IPS DF 6.9 (cell line): ENCODE measurements at regions not wholly inside any gene's neighbourhood (a gene's known extent, or its start where the extent isn't known, plus 50 kb on each side); places are given as distances from the start of the nearest gene placed in this dataset.

Experiments used
- DNase-seq: peaks from one replicate; pipeline ENCODE4 v3.0.0-alpha.2; 2013; ENCODE audit warnings: low read depth, low spot score
- H3K27ac ChIP-seq: one replicate; pipeline ENCODE4 v1.5.1; 2013; ENCODE audit warnings: low read length, control low read depth
- H3K27me3 ChIP-seq: 2 replicates; pipeline ENCODE4 v1.6.1; 2013; ENCODE audit warnings: mild to moderate bottlenecking, low read length; ENCODE audit not compliant: control insufficient read depth, insufficient read depth
- H3K36me3 ChIP-seq: 2 replicates; pipeline ENCODE4 v1.6.1; 2013; ENCODE audit warnings: low read length; ENCODE audit not compliant: control insufficient read depth, insufficient read depth
- H3K4me1 ChIP-seq: 2 replicates; pipeline ENCODE4 v1.6.1; 2013; ENCODE audit warnings: low read length; ENCODE audit not compliant: control insufficient read depth, insufficient read depth
- H3K4me3 ChIP-seq: 2 replicates; pipeline ENCODE4 v1.5.1; 2013; ENCODE audit warnings: mild to moderate bottlenecking, low read length
- H3K9me3 ChIP-seq: 2 replicates; pipeline ENCODE4 v1.6.1; 2013; ENCODE audit warnings: low read length, inconsistent platforms; ENCODE audit not compliant: control insufficient read depth, insufficient read depth
- WGBS: extraction: QIAGEN DNeasy Blood & Tissue Kit; methylation state at CpG from one replicate; pipeline ENCODE4 v1.1.7; 2013; ENCODE audit warnings: mixed read lengths, missing lambda C conversion rate; ENCODE audit not compliant: insufficient read length, insufficient coverage; 5-methylcytosine and 5-hydroxymethylcytosine counted together

DNA sequence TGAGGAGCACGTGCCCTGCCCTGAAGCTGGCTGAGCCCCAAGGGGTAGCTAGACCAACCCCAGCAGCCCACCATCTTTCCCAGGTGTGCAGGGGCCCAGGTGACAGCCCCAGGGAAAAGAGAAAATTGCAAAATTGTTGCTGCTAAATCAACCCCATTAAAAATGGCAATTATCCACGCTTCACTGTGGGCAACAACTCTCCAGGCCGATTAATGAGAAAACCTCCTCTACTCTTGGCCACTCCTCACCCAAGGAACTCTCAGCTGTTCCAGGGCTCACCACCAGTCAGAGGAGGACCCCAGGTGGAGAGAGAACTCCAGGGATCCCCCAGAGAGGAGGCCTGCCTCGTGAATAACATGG lies 516.1 kb upstream of the MGMT start:
- no peaks in the 10 kb centered on the region for H3K9me3 ChIP-seq
- no peak overlapping the region for H3K4me3 ChIP-seq
- no CpG with 5 or more reads among the region's 4 CpGs for WGBS
- no peaks in the 10 kb centered on the region for H3K4me1 ChIP-seq
- H3K36me3 ChIP-seq, result no peaks in the 10 kb centered on the region; the same call in 1 of the 2 replicates
- no peaks in the 10 kb centered on the region for H3K27me3 ChIP-seq
- no peak overlapping the region for H3K27ac ChIP-seq
- no peak for DNase-seq

DNA sequence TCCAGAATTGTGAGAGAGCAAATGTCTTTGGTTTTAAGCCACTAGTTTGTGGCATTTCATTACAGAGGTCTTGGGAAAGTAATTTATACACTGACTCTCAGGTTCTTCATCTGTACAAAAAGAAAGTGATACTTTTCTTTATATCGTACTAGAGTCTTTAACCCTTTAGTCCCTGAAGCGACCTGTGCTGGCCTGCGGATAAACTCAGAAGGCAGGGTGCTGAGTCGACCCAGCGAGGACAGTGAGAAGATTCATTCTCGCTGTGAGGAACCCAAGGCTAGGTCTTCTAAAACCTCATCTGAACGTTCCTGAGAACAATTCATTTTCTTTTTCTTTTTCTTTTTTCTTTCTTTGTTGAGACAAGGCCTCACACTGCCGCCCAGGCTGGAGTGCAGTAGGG lies 514.2 kb upstream of the MGMT start:
- no peak for DNase-seq
- no peak overlapping the region for H3K4me3 ChIP-seq
- H3K36me3 ChIP-seq, result no peaks in the 10 kb centered on the region; the same call in 1 of the 2 replicates
- H3K27me3 ChIP-seq, result no peaks in the 10 kb centered on the region
- H3K9me3 ChIP-seq, result no peaks in the 10 kb centered on the region
- no peaks in the 10 kb centered on the region for H3K4me1 ChIP-seq
- no CpG with 5 or more reads among the region's 8 CpGs for WGBS
- no peak overlapping the region for H3K27ac ChIP-seq

DNA sequence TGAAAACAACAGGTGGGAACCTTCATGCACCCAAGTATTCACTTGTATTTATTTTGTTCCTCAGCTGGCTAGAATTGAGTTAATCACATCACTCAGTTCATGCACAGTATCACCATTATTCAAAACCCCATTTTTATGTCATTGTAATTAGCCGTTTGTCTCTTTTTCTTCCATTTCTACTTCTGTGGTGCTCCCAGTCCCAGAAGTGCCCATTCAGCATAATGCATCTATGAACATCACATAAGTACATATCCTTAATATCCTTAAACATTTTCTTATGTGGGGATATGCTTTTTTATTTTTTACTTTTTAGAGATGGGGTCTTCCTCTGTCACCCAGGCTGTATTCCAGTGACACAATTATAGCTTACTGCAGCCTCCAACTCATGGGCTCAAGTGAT lies 510.9 kb upstream of the MGMT start:
- Histone ChIP-seq H3K9me3 (no peaks in the 10 kb centered on the region), H3K27me3 (no peaks in the 10 kb centered on the region), H3K27ac (no peak overlapping the region), H3K4me3 (no peak overlapping the region), H3K36me3 (no peaks in the 10 kb centered on the region), H3K4me1 (no peaks in the 10 kb centered on the region)
- DNase-seq, result no peak
- WGBS, result no CpG with 5 or more reads among the region's 1 CpG

DNA sequence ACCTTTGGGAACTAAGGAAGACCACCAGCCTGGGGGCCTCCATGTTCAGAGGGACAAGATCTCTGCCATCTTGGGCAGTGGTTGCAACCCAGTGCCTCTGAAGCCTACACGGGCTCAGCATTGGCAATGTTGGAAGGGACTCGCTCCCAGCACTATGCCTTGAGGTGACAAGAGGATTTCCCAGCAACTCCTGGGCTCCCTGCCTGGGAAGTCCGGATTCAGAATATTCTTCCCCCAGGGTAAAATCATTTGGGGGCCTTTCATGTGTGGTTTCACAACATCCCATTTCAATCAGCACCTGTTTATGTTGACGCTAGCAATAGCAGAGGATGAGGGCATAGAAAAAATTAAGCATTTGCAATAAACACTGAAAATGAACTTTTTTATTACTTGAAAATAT lies 509.8 kb upstream of the MGMT start:
- WGBS, result no CpG with 5 or more reads among the region's 4 CpGs
- Histone ChIP-seq H3K36me3 (no peaks in the 10 kb centered on the region), H3K27me3 (no peaks in the 10 kb centered on the region), H3K9me3 (no peaks in the 10 kb centered on the region), H3K27ac (no peak overlapping the region), H3K4me1 (no peaks in the 10 kb centered on the region), H3K4me3 (no peak overlapping the region)
- DNase-seq, result no peak

DNA sequence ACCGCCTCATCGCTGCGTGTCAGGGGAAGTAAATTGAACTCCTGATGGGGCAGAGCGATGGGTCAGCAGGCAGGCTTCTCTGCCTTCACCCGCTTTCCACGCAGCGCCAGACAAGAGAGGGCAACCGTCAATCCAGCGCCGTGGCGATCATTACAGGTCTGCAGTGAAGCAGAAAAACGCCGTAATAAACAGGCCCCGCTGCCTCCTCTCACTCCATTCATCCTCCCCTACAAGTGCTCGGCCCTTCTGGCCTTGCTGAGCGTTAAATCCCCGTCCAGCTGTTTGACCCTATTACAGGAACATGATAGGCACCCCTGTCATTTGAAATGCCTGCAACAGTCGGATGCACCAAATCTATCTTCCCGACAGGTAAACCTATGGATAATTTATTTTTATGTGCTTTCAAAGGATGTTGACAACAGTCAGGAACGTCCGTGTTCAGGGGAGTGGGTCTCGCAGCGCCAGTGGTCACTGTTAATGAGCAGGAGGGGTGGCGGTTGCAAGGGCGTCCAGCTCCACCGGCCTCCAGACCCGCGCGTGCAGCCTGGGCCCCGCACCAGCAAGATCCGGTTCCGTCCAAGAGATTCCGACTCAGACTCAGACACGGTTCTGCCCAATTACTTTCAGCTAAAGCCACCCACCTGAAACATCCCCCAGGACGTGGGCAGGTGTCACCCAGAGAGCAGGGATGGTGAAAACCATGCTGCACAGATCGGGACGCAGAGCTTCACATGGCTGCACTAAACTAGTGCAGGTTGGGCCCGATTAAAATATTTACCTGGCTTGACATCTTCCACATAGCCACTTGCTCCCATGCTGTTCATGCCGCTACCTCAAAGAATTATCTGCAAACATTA lies 508.0 kb upstream of the MGMT start:
- Histone ChIP-seq H3K27me3 (no peaks in the 10 kb centered on the region), H3K4me3 (no peak overlapping the region), H3K36me3 (no peaks in the 10 kb centered on the region), H3K9me3 (no peaks in the 10 kb centered on the region), H3K27ac (no peak overlapping the region), H3K4me1 (no peaks in the 10 kb centered on the region)
- no peak for DNase-seq
- no CpG with 5 or more reads among the region's 39 CpGs for WGBS

DNA sequence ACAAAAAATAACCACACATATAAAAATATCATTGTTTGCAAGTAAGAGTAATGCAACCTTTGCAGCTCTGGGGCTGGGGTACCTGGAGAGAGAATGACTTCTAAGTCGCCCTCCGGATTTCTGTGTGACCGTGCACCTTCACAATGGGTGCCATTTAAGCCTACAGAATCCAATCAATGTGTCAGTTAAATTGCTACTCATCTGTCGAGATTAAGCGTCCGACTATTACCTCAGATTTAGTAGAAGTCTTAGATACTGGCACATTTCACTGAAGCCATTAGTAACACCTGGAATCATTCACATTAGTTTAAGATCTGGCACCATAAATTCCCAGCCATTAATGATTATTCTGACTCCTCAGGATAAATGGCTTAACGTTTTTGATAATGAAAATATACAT lies 507.3 kb upstream of the MGMT start:
- Histone ChIP-seq H3K36me3 (no peaks in the 10 kb centered on the region), H3K27me3 (no peaks in the 10 kb centered on the region), H3K27ac (no peak overlapping the region), H3K4me3 (no peak overlapping the region), H3K9me3 (no peaks in the 10 kb centered on the region), H3K4me1 (no peaks in the 10 kb centered on the region)
- no peak for DNase-seq
- WGBS, result no CpG with 5 or more reads among the region's 7 CpGs

DNA sequence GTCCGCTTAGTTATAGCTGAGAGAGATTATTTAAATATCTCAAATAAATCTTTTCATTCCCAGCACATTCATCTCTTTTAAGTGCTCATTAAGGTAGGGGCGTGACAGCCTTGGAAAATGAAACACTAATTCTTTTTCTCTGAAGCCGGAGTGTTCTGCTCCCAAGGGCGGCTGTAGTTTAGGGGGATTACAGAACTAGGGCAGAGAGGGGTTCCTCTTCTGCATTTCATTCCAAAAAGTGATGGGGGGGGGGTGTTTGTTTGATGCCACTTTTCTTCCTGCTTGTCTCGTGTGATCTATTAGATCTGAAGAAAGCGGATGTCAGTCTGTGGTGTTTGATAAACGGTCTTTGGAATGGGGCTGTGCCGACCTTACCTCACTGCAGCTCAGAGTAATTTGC lies 506.5 kb upstream of the MGMT start:
- Histone ChIP-seq H3K36me3 (no peaks in the 10 kb centered on the region), H3K4me1 (no peaks in the 10 kb centered on the region), H3K27ac (no peak overlapping the region), H3K27me3 (no peaks in the 10 kb centered on the region), H3K4me3 (no peak overlapping the region), H3K9me3 (no peaks in the 10 kb centered on the region)
- no CpG with 5 or more reads among the region's 8 CpGs for WGBS
- DNase-seq, result no peak

DNA sequence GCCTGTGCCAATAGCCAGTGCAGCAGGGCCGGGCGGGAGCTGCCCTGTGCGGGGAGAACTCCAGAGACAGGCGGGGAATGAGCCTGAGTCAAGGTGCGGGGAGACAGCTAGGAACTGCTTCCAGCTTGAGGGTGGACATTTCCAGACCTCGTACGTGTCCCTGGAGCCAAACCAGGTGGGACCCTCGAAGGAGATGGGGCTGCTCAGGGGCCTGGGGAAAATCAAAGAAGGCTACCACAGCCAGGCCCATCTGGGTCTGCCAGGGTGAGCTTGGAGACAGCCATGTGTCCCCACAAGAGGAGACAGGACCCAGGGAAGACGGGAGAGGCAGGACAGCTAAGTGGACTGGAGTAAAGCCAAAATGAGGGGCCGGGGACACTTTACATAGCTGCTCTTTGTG lies 504.9 kb upstream of the MGMT start:
- Histone ChIP-seq H3K4me1 (no peaks in the 10 kb centered on the region), H3K4me3 (no peak overlapping the region), H3K27me3 (no peaks in the 10 kb centered on the region), H3K36me3 (no peaks in the 10 kb centered on the region), H3K9me3 (no peaks in the 10 kb centered on the region), H3K27ac (no peak overlapping the region)
- no peak for DNase-seq
- no CpG with 5 or more reads among the region's 10 CpGs for WGBS

DNA sequence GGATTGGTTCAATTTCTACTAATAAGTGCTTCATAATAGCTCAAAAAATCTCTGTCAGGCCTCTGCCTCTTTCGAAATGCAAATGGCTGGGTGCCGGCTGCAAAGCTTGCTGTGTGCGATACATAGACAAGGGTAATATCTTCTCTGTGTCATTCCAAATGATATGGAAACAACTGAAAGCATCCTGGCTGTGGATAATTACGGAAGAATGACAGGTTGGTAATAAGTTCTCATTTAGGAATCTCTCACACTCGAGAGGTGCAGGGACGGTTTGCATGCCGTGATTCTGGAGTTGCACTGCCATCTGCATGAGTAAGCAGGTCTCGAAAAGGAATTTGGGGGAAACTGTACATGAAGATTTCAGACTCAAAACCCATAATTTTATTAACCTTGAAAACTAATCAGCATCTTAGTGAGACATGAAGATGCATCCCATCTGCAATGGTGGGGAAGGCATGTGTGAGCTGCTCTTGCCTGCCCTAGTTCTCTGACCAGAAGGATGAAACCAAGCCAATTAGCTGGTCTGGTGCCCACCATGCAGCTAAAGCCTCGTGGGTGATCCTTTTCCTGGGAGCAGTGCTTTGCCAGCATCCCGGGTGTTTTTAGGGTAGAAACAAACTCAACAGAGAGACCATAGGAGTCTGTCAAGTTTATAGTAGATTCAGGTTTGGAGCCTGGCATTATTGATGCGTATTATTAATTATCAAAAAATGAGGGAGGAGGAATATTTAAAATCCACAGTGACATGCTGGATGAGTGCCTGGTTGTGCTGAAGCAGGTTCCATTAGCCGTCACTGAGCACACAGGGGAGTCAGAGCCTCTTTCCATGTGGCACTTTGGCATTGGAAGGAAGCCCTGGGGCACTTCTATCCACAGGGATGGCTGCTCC lies 503.6 kb upstream of the MGMT start:
- DNase-seq, result no peak
- H3K27me3 ChIP-seq, result no peaks in the 10 kb centered on the region

DNA sequence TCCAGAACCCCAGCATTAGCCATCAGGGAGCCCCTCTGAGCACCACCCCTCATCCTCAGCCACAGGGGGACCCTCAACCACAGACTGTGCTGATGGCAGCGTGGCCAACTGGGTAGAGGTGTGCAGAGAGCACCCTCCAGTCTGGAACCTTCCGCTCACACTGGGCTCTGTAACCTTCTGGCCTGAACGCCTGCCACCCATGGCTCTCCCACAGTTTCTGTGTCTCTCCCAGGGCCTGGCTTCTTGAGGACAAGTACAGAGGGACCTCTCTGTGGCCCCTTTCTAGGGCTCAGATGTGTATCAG lies 503.0 kb upstream of the MGMT start:
- no peak for DNase-seq
- Histone ChIP-seq H3K9me3 (no peaks in the 10 kb centered on the region), H3K4me3 (no peak overlapping the region), H3K27ac (no peak overlapping the region), H3K4me1 (no peaks in the 10 kb centered on the region), H3K27me3 (no peaks in the 10 kb centered on the region), H3K36me3 (no peaks in the 10 kb centered on the region)
- no CpG with 5 or more reads among the region's 3 CpGs for WGBS

More for the DNA sequence above, 503.6 kb upstream of the MGMT start:
- Histone ChIP-seq H3K27ac (no peak overlapping the region), H3K4me1 (no peaks in the 10 kb centered on the region), H3K4me3 (no peak overlapping the region), H3K36me3 (no peaks in the 10 kb centered on the region), H3K9me3 (no peaks in the 10 kb centered on the region)
- WGBS, result no CpG with 5 or more reads among the region's 12 CpGs
